NCI-H2227 treated with DMSO at 0.1 percent for 48 hours (cell line): ENCODE measurements at regions not wholly inside any gene's neighbourhood (a gene's known extent, or its start where the extent isn't known, plus 50 kb on each side); places are given as distances from the start of the nearest gene placed in this dataset.

Source experiments
- DNase-seq: peaks from one replicate; lab custom pipeline; 2025; lab: John Stamatoyannopoulos, UW

DNA sequence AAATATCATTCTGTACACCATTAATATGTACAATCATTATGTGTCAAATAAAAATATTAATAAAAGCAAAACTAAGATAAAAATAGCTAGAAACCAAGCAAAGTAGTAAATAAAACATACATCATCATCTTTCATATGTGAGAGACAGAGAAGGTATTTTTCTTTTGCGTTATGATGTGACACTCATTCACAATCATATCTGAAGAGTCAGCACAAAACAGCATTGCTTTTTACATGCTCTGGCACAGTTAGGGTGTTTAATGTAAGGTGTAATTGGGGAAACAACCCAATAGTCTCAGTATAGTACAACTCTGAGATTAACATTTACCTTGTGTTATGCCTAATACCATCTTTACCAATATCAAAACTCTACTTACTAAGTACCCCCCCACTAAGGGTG, 376.6 kb downstream of the TMA16 start:
- no peak for DNase-seq

DNA sequence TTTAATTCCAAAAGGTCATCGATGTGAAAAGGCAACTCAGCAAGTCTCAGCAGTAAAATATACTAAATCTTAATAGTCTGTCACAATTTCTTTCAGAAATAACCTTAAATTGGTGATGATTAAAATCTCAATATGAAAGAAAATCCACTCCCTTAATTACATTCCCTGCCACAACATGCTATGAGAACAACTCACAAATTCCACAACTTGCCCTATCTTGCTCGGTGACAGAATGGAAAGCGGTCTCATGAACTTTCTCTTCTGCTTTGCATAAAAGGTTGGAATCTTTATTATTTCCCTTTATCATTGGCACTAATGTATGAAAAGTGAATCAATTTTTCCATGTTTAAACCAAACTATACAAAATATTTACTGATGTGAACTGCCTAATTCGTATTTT, 380.8 kb downstream of the TMA16 start:
- no peak for DNase-seq

DNA sequence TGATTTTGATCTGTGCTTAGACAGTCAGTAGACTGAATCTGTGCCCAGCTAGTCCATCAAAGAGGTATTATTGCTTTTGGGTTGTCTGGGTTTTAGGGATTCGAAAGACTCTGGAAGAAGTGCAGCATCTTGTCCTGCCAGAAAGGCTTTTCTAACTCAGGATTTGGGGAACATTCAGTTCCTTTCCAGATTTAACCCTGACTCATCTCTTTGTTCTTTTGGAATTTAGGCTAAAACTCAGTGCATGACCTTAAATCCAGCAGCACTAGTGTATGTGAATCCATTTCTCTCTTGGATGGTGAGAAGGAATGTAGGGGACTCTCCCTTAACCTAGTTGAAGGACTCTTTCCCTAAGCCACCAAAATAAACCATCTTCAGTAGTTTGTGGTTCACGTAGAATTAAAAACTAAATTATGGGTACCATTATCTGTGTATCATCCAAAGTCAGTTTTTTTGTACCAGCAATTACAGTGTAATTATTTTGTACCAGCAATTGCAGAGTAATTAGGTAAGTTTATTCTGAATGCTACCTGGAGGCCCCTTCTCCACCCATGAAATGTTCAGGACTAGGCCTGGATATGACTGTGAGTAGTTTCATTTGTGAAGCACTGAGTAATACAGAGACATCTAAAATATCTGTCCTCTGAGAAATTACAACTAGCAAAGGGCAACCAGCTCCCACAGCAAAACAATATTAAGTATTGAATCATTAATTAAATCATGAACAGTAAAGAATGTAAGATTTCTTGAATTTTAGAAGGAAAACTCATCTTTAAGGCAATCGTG, 384.0 kb downstream of the TMA16 start:
- DNase-seq, result no peak

DNA sequence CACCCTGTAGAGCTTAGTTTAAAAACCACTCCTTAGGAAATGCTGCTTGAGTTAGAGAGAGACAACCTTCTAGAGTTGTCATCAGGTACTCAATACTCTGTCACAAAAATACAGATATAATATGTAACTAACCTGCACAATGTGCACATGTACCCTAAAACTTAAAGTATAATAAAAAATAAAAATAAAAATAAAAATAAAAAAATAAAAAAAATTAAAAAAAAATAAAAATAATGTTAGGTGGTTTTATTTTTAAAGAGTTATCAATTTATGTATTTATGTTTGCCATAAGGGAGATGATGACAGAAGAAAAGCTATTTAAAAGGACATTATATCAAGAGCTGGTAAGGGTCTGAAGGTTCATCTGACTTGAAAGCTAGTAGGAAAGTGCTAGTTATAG, 397.9 kb downstream of the TMA16 start:
- DNase-seq, result no peak

DNA sequence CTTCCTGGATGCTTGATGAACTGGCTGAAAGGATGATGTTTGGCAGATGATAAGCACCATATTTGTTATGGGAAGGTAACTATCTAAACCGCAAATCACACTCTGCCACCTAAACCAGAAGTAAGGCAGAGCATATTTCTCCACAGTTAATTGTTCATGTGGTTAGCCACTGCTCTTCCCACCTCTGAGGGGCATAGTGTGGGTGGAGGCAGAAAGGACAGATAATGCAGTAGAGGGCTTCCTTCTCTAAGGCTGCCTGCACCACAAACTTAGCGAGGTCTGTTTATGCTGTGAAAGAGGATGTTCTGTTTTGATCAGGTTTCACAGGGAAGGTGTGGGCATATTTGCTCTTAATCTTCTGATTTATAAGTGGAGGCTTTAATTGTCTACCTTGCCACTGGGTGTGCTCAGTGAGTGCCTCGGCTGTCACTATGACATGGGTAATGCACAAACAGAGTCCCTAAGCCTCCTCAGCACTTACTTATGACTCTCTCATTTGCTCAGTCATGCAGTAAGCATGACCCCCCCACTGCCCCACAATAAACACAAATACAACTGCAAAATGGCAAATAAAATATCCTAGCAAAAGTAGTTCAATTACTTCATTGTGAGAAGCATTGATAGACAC, 401.0 kb downstream of the TMA16 start:
- no peak for DNase-seq

DNA sequence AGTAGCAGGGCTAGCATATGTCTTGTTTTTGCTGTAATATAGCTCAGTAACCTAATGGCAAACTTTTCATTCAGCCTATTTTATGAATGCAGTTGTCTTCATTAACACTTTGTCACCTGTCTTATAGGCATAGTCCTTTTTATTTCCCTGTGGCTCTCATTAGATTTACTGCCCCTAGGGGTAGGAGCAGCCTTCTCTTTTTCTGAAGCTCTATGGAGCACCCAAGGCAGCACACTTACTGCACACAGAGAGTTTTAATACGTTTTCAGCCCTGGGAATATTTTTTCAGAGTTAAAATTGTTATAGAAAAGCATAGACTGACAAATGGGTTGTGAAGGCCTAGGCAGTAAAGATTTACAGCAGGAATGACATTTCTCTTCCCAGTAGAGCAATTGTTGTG, 406.8 kb downstream of the TMA16 start:
- DNase-seq, result no peak

DNA sequence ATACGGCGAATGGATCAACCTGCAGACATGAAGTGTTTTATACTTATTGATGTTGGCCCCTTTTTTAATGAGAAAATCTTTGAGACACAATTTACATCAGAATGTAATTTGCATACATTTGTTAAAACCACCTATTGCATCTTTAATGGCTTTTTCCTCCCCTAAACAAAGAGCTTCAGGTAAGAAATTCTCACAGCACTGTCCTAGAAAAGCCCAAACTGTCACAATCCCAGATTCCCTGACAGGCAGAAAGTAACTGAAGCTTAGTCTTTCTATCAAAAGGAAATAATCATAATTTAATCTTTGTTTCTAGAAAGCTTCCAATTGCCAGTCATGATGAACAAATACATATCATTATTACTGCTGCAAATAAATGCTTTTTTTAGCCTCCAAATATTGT, 407.9 kb downstream of the TMA16 start:
- no peak for DNase-seq

DNA sequence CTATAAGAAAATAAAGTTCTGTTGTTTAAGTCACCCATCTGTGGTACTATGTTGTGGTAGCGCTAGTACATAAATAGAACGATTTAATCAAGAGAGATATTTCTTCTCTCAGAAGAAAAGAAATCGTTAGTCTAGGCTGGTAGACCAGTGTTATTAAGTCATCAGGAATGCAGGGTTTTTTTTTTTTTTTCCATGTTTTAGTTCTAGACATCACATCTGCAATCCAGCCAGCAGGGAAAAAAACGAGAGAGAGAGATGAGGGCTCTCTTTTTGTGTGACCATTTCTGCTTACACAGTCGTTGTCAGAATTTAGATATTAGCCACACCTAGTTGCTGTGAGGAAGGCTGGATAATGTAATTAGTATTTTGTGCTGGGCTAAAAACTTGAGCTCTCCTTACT, 417.4 kb downstream of the TMA16 start:
- DNase-seq, result no peak

DNA sequence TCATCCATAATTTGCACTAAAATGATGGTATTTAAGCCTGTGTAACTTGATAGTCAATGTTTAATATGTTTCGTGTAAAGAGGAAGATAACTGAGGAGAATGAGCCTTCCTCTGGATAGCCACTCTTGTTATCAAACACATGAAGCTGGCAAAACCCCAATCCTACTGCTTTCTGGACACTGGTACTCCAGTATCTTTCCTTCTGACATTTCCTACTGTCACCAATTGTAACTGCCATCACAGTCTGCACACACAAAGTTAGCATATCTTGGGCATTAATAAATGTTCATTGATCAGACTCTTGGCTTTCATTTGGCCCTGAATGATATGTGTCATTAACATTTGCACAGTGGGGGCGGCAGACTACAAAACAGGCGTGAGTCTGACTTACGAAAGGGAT, 419.1 kb downstream of the TMA16 start:
- DNase-seq, result no peak

DNA sequence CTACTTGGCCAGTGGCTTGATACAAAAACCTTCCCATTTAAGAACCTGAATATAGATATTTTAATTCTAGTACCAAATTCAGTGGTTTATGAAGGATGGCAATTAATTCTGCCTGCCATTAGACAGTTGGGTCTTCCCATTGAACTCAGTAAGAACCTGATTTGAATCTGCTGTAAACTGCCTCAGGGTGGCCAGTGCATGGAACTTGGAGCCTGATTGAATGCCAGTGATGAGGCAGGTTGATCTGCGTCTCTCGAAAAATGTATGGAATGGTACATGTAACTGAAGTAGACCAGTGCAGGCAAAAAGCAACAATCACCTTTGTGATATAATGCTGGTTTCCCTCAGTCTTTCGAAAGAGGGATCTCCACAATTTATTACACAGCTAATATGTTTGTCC, 421.4 kb downstream of the TMA16 start:
- DNase-seq, result no peak

DNA sequence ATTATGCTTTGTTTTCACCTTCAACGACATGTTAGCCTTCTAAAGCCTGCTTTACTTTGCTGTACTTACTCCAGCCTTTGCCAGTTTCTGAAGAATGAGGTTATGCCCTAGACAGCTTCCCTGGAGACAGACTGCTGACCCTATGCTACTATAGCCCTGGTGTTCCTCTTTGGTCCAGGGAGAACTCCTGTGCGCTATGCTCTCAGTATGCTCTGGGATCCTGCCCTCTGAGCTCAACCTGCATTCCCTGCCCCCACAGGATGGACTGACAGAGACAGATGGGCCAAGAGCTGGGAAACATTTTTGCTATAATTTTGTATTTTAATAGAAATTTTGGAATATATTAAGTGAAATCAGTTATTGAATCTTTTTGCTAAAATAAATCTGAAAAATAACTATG, 425.9 kb downstream of the TMA16 start:
- DNase-seq, result no peak

DNA sequence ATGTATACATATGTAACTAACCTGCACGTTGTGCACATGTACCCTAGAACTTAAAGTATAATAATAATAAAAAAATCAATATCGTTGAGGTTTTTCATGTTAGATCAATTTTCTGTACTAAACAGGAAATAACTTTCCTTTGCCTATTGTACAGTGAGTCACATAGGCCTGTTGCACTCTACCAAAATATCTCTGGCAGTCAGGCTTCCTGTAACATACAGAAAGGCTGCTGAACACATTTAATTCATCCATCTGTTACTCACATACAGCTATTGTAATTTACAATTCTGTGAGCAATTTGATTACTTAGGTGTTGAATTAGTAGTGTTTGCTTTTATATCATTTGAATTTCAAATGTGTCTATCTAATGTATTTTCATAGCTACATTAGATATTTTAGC, 427.8 kb downstream of the TMA16 start:
- no peak for DNase-seq

DNA sequence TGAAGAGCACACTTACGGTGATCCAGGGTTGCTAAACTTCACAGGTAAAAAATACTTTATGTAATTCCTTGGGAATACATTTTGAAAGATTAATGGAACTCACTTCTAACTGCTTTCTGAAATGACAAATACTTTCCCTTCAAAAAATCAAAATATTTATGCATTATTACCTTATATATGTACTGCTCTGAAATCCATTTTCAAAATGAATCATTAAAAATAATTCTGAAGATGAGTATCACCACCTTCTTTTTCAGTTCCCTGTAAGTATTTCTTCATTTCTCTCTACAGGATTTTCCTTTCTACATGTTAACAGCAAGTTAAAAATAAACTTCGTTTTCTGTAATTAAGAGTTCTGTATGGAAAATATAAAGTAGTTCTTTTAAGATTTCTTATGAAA, 428.6 kb downstream of the TMA16 start:
- DNase-seq, result no peak

DNA sequence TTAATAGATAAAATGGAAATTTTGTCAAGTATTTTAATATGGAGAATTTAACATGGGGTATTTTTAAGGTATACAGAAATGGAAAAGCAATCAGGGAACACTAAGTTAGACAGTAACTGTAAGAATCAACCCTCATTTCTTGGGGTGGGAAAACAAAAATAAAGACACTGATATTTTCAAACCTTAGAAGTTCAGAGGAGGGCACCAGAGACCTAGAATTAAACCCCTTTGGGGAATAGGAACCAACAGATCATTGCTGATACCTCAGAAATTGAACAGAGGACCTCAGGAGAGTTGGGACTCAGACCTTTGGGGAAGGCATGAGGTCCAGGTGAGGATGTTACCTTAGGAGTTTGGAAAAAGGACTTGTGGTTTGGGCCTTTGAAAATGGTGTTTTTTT, 435.6 kb downstream of the TMA16 start:
- DNase-seq, result no peak

DNA sequence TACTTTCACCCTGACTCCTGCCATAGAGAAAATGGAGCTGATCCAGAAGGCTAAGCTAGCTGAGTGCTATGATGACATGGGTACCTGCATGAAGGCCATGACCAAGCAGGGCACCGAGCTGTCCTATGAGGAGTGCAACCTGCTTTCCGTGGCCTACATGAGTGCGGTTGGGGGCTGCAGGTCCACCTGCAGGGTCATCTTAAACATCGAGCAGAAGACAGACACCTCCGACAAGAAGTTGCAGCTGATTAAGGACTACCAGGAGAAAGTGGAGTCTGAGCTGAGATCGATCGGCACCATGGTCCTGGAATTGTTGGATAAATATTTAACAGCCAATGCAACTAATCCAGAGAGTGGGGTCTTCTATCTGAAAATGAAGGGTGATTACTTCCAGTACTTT, 438.0 kb downstream of the TMA16 start:
- DNase-seq, result no peak

DNA sequence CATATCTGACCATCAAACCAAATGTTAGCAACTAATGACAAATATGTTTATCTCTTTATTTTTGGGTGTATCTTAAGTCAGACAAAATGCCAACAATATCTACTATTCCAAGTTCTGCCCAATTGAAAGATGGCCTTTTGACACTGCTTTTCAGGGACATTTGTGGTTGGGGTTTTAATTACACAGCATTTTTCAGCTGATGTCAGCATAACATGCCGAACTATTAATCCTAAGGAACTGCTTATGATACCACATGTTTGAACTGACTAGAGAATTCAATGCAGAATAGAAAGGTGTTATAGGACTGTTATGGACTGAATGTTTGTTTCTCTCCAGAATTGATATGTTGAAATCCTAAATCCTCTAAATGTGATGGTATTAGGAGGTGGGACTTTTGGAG, 445.1 kb downstream of the TMA16 start:
- no peak for DNase-seq

DNA sequence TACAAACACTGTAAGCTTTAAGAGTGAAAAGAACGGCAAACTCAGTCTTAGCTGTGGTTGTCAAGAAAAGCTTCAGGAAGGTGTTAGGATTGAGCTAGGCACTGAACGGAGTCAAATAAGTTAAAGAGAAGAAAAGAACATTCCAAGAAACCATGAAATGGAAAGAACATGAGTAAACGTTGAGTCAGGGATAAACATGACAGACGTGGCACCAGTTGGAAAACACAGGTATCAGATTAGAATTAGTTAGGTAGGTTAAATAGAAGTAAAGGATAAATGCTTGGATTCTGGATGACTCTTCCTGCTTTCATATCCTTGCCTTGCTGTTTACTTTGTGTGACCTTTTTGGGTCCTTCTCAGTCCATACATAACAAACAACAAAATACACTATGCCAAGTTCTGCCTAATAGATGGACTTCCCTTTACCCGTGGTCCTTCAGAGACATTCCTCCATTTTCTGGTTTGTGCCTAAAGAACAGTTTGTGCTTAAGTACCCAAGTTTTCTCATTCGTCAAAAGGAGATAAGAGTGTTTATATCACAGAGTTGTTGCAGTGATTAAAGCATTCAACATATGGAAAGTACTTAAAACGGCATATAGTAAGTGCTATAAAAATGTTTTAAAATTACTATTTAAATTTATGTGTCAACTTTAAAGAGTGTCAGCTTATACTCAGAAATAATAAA, 446.9 kb downstream of the TMA16 start:
- no peak for DNase-seq

DNA sequence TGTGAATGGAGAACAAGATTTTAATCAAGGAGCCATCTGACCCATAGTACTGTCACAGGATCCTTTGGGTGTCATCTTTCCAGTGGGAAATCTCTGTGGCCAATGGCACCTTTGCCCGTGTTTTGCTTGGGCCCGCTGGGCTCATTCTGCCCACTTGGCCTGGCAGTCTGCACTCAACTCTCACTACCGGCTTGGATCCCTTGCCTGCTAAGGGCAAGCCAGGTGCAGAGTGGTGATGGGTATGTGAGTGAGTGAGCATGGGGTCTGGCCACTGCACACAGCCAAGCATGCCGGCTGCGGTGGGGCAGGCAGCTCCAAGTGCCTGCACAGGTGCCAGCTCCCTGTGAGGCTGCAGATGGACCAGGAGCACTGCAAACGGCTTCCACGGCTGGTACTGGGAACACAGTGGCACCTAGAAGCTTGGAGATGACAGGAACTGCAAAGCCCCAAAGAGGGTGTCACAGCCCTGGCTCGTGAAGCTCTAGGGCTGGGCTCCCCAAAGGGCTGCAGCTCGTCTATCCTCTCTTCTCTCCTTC, 454.5 kb downstream of the TMA16 start:
- no peak for DNase-seq

DNA sequence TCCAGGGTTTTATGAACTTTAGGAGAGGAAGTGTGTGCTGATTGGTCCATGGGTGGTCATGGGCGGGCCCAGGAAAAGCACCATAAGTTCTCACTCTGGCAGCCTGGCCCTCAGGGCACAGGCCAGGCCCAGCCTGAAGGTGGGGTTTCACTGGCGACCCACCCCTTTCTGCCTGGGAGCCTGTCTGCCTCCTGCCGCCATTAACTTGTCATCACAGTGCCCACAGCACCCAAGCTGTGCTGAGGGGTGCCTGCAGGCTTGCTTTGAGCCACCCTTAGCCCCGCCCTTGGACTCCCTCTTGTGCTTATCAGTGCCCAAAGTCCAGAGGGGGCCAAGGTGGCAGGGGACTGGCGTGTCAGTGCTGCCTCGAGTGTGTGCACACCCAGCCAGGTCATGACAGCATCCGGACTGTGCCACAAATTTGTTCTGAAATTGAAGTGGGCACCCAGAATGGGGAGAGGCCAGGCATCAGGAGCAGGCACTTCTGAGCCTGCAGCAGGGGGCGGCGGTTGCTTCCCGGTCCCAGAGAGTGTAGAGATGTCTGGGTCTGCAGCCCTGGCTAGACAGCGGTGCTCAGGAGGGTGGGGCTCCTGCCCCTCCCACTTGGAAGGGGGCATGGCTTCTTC, 455.6 kb downstream of the TMA16 start:
- DNase-seq, result no peak

DNA sequence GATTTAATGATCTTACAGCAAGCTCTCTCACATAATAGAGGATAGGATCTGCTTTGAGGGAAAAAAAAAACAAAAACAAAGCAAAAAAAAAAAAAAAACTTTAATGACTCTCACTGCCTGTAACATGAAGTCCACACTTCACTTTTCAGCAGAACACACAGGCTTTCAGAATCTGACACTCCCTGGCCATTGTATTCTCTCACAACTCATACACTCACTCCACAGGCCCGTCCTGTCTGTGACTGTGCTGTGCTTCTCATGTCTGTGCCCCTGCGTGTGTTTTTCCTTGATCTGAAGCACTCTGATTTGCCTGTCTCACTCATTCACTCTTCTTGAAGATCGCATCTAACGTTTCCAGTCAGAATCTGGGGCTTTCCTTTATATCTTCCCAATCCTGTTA, 460.8 kb downstream of the TMA16 start:
- DNase-seq, result no peak

DNA sequence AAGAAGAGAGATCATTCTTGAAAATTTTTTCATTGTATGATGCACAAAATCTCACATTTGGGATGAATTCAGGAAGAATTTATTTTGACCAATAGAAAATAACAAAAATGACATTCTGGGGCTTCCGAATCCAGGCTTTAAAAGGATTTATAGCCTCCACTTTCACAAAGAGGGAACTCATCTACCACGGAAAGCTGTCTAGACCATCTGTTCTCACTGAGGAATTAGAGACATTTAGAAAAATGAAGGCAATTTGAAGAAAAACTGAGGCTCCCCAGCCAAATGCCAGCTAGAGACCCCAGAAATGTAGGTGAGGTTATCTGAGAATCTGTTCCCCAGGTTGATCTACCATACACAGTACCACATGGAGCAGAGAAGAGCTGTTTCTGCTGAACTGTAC, 464.3 kb downstream of the TMA16 start:
- no peak for DNase-seq

DNA sequence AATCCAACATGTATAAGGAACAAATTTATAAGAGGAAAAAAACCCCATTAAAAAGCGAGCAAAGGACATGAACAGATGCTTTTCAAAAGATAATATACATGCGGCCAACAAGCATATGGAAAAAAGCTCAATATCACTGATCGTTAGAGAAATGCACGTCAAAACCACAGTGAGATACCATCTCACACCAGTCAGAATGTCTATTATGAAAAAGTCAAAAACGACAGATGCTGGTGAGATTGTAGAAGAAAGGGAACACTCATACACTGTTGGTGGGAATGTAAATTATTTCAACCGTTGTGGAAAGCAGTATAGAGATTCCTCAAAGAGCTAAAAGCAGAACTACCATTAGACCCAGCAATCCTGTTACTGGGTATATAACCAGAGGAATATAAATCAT, 465.4 kb downstream of the TMA16 start:
- DNase-seq, result no peak

DNA sequence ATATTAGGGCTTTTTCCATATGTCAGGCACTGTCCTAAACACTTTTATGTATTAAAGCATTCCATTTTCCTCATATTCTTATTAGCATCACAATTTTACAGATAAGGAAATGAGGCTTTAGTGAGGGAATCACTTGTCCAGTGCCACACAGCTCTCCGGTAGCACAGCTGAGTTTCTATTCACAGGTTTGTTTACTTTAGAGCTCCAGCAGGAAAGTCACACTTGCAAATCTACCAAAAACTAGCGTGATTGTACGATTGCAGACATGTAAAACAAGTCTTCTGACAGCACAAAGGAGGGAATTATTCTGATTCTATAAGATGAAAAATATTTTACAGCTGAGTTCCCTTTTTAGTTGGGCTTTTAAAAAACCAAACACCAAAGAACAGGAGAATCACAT, 472.1 kb downstream of the TMA16 start:
- no peak for DNase-seq
